ENCODE measurements at regions not wholly inside any gene's neighbourhood (a gene's known extent, or its start where the extent isn't known, plus 50 kb on each side); places are given as distances from the start of the nearest gene placed in this dataset.
"Not testable (repeated sequence)": the region's sequence is repeated elsewhere in the genome, so short reads cannot be mapped to it uniquely, and the experiment has no call there.

- no peak for DNase-seq (ENCODE audit: low spot score in 2 of 2)
- FAIRE-seq = no peak
Observed at GRCh38 chr17:70675070-70675590, 505.8 kb downstream of the KCNJ2 start.

- no peak for FAIRE-seq
- no peak for DNase-seq (ENCODE audit: low spot score in 2 of 2)
Observed at GRCh38 chr17:70677783-70678647, 508.7 kb downstream of the KCNJ2 start.

GRCh38 chr17:70678889-70679288, 509.6 kb downstream of the KCNJ2 start:
- FAIRE-seq (no peak), DNase-seq (ENCODE audit: low spot score in 2 of 2) (no peak)

GRCh38 chr17:70683936-70684335, 514.6 kb downstream of the KCNJ2 start:
- no peak for FAIRE-seq

GRCh38 chr17:70687421-70687820, 518.1 kb downstream of the KCNJ2 start:
- DNase-seq (ENCODE audit: low spot score in 2 of 2) = no peak
- no peak for FAIRE-seq

More at GRCh38 chr17:70683936-70684335, 514.6 kb downstream of the KCNJ2 start:
- no peak for DNase-seq (ENCODE audit: low spot score in 2 of 2)

- no peak for DNase-seq (ENCODE audit: low spot score in 2 of 2)
- no peak for FAIRE-seq
Observed at GRCh38 chr17:70691150-70691549, 521.8 kb downstream of the KCNJ2 start.

- peak; percentile 4 to 6 for DNase-seq (ENCODE audit: low spot score in 2 of 2)
- FAIRE-seq = peak; percentile 34
Observed at GRCh38 chr17:70699408-70699807, 530.1 kb downstream of the KCNJ2 start.

- DNase-seq (ENCODE audit: low spot score in 2 of 2) (no peak), FAIRE-seq (no peak)
Observed at GRCh38 chr17:70702683-70703255, 533.4 kb downstream of the KCNJ2 start.

GRCh38 chr17:70709596-70709995, 540.3 kb downstream of the KCNJ2 start:
- FAIRE-seq (no peak), DNase-seq (ENCODE audit: low spot score in 2 of 2) (no peak)

- FAIRE-seq = no peak
- DNase-seq (ENCODE audit: low spot score in 2 of 2) = no peak
Observed at GRCh38 chr17:70713694-70714093, 544.4 kb downstream of the KCNJ2 start.

GRCh38 chr17:70716551-70716950, 547.2 kb downstream of the KCNJ2 start:
- DNase-seq (ENCODE audit: low spot score in 2 of 2) (no peak), FAIRE-seq (no peak)

GRCh38 chr17:70717042-70717441, 547.7 kb downstream of the KCNJ2 start:
- DNase-seq (ENCODE audit: low spot score in 2 of 2) = no peak
- FAIRE-seq = no peak

- FAIRE-seq (no peak), DNase-seq (ENCODE audit: low spot score in 2 of 2) (no peak)
Observed at GRCh38 chr17:70736375-70736957, 567.1 kb downstream of the KCNJ2 start.

GRCh38 chr17:70739065-70739464, 569.7 kb downstream of the KCNJ2 start:
- DNase-seq (ENCODE audit: low spot score in 2 of 2) (no peak), FAIRE-seq (no peak)

GRCh38 chr17:70746574-70746973, 577.2 kb downstream of the KCNJ2 start:
- not testable (repeated sequence) for DNase-seq (ENCODE audit: low spot score in 2 of 2); FAIRE-seq

- DNase-seq (ENCODE audit: low spot score in 2 of 2) = no peak
- no peak for FAIRE-seq
Observed at GRCh38 chr17:70750983-70751382, 581.7 kb downstream of the KCNJ2 start.

GRCh38 chr17:70752461-70752860, 583.1 kb downstream of the KCNJ2 start:
- FAIRE-seq; DNase-seq (ENCODE audit: low spot score in 2 of 2): not testable (repeated sequence)

GRCh38 chr17:70752966-70753467, 583.7 kb downstream of the KCNJ2 start:
- FAIRE-seq = no peak
- DNase-seq (ENCODE audit: low spot score in 2 of 2) = no peak

GRCh38 chr17:70763018-70763417, 593.7 kb downstream of the KCNJ2 start:
- FAIRE-seq (no peak), DNase-seq (ENCODE audit: low spot score in 2 of 2) (no peak)

- FAIRE-seq = peak; percentile 82
- DNase-seq (ENCODE audit: low spot score in 2 of 2) = peak in 1 of 2 donors; percentile 20
Observed at GRCh38 chr17:70767102-70767701, 597.9 kb downstream of the KCNJ2 start.

- DNase-seq (ENCODE audit: low spot score in 2 of 2) (no peak), FAIRE-seq (no peak)
Observed at GRCh38 chr17:70769956-70770355, 600.6 kb downstream of the KCNJ2 start.

Measured in frontal cortex (tissue), 3 donors.